B cell (primary cell): ENCODE measurements at regions not wholly inside any gene's neighbourhood (a gene's known extent, or its start where the extent isn't known, plus 50 kb on each side); places are given as distances from the start of the nearest gene placed in this dataset.

Experiments
- ATAC-seq: fragments of 200-7000 bp; cut with Tn5 transposase; one replicate; pipeline ENCODE4 v1.10.0; 2021; ENCODE audit warnings: low read depth, mild to moderate bottlenecking, moderate number of reproducible peaks, moderate library complexity
- CTCF ChIA-PET: fragments of 350-600 bp; sonication (Branson Sonifier 250); formaldehyde crosslinking; loops from one replicate; lab custom pipeline; 2021; ENCODE audit warnings: antibody characterized with exemption, inconsistent platforms; lab: Charles Lee
- POLR2A ChIA-PET: fragments of 350-600 bp; sonication (Branson Sonifier 250); formaldehyde crosslinking; loops from one replicate; lab custom pipeline; 2021; ENCODE audit warnings: antibody characterized with exemption; lab: Charles Lee
- DNase-seq: peaks from one replicate; pipeline ENCODE4 v3.0.0; 2013
- H2AFZ ChIP-seq: 2 replicates; pipeline ENCODE4 v1.6.1; 2012; ENCODE audit warnings: mild to moderate bottlenecking, low read depth, low read length; ENCODE audit not compliant: insufficient read depth, poor library complexity, severe bottlenecking
- H3K27ac ChIP-seq, 2 donors: 1 replicate in 1 of 2; 2 replicates in 1 of 2; pipeline ENCODE4 v1.5.1; 2012 to 2013; ENCODE audit warnings: low read length in 2 of 2, mild to moderate bottlenecking in 2 of 2, moderate library complexity in 1 of 2
- H3K27me3 ChIP-seq, 4 experiments: fragments of 200-600 bp in 1 of 4; sonication (generic) in 1 of 4; replicated peaks in 1 of 4; 1 replicate in 2 of 4; 2 replicates in 2 of 4; pipeline versions ENCODE4 v1.6.1 to v1.7.0; 2013 to 2016; ENCODE audit warnings: low read length in 3 of 4, mild to moderate bottlenecking in 2 of 4, mixed read lengths in 1 of 4, moderate library complexity in 1 of 4; ENCODE audit not compliant: insufficient read depth in 4 of 4, control insufficient read depth in 3 of 4; ENCODE audit errors: control extremely low read depth in 1 of 4
- H3K36me3 ChIP-seq, 2 experiments: replicated peaks in 1 of 2; 1 replicate in 1 of 2; 2 replicates in 1 of 2; pipeline versions ENCODE4 v1.6.1 to v1.7.1; 2013; ENCODE audit warnings: low read length in 1 of 2; ENCODE audit not compliant: insufficient read depth in 2 of 2, control insufficient read depth in 1 of 2; ENCODE audit errors: control extremely low read depth in 1 of 2, extremely low read depth in 1 of 2
- H3K4me1 ChIP-seq, 2 donors: fragments of 200-600 bp in 1 of 2; sonication (generic) in 1 of 2; 1 replicate in 1 of 2; 2 replicates in 1 of 2; pipeline versions ENCODE4 v1.5.1 to v1.6.1; 2013 to 2017; ENCODE audit warnings: low read length in 2 of 2; ENCODE audit not compliant: control insufficient read depth in 2 of 2, insufficient read depth in 2 of 2
- H3K4me2 ChIP-seq: replicated peaks from 2 replicates; pipeline ENCODE3; 2012; ENCODE audit warnings: mild to moderate bottlenecking, low read depth, low read length; ENCODE audit not compliant: poor library complexity, severe bottlenecking
- H3K4me3 ChIP-seq, 5 experiments: fragments of 200-600 bp in 1 of 5; sonication (generic) in 1 of 5; 1 replicate in 3 of 5; 2 replicates in 2 of 5; pipeline versions ENCODE4 v1.5.1 to v1.7.0; 2011 to 2016; ENCODE audit warnings: low read length in 4 of 5, mild to moderate bottlenecking in 4 of 5, low read depth in 2 of 5, control low read depth in 1 of 5, moderate library complexity in 1 of 5; ENCODE audit not compliant: insufficient read depth in 1 of 5; ENCODE audit errors: control extremely low read depth in 1 of 5, extremely low read depth in 1 of 5
- H3K79me2 ChIP-seq: fragments of 200-600 bp; sonication (generic); one replicate; pipeline ENCODE4 v1.6.0; 2016; ENCODE audit warnings: low read length; ENCODE audit not compliant: control insufficient read depth, insufficient read depth
- H3K9ac ChIP-seq: fragments of 200-600 bp; sonication (generic); 2 replicates; pipeline ENCODE4 v1.6.1; 2017; ENCODE audit warnings: mild to moderate bottlenecking, low read length, moderate library complexity
- H3K9me3 ChIP-seq, 3 donors: one replicate each; pipeline versions ENCODE4 v1.6.1 to v1.7.1; 2013; ENCODE audit warnings: low read length in 2 of 3; ENCODE audit not compliant: control insufficient read depth in 2 of 3, insufficient read depth in 1 of 3; ENCODE audit errors: control extremely low read depth in 1 of 3
- H4K20me1 ChIP-seq: 2 replicates; pipeline ENCODE4 v1.6.0; 2012; ENCODE audit warnings: mild to moderate bottlenecking, low read length; ENCODE audit not compliant: insufficient read depth, control insufficient read depth, poor library complexity, severe bottlenecking
- H3K27ac Mint-ChIP-seq: one replicate; pipeline ENCODE4 v1.8.0; 2021; ENCODE audit warnings: mixed read lengths
- H3K27me3 Mint-ChIP-seq: one replicate; pipeline ENCODE4 v1.8.0; 2021; ENCODE audit warnings: mixed read lengths
- H3K4me1 Mint-ChIP-seq: one replicate; pipeline ENCODE4 v1.8.0; 2021; ENCODE audit warnings: mixed read lengths
- H3K4me3 Mint-ChIP-seq: one replicate; pipeline ENCODE4 v1.8.0; 2021; ENCODE audit warnings: mixed read lengths
- H3K9me3 Mint-ChIP-seq: one replicate; pipeline ENCODE4 v1.8.0; 2022; ENCODE audit warnings: mixed read lengths; ENCODE audit not compliant: insufficient read depth
- EZH2 ChIP-seq: IDR thresholded peaks from 2 replicates; pipeline ENCODE4 v1.6.1; 2012; ENCODE audit warnings: borderline replicate concordance, low read depth, mild to moderate bottlenecking, moderate library complexity, low read length; ENCODE audit not compliant: insufficient read depth, poor library complexity, severe bottlenecking
- intact Hi-C: fragments of 100-400 bp; cut with micrococcal nuclease; formaldehyde crosslinking; loops from one replicate; pipeline ENCODE4 v1.10.0; 2022
- TF ChIP-seq, protein P1 (sequence below): fragments of 200-600 bp; IDR thresholded peaks from one replicate; pipeline ENCODE4 v1.8.0; 2022; ENCODE audit warnings: antibody characterized with exemption, mild to moderate bottlenecking

DNA sequence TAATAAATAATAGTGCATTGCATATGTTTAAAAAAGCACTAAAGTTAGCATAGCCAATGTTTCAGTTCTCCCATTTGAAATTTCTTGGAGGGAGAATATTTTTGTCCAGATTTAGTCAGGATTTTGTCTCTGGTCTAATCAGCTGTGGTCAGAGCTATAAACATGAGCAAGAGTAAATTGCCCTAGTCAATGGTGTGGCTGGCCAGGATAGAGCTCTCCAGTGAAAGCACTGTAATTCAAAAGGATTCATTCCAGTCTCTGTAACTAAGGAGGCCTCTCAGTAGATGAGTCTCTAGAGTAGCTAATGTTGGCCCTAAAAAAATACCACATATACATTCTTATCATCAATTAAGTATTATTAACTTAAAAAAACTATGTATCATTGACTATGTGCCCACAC, 241.6 kb downstream of the CDCA7 start:
- TF ChIP-seq EZH2 = no peak
- POLR2A ChIA-PET = no interaction called here
- Histone ChIP-seq H3K27ac (no peak overlapping the region), H3K36me3 (no peaks in the 10 kb centered on the region), H3K4me3 (no peak overlapping the region), H2AFZ (no peak overlapping the region), H3K9ac (no peak overlapping the region), H3K4me1 (no peaks in the 10 kb centered on the region), H4K20me1 (no peaks in the 10 kb centered on the region), H3K27me3 (peaks cover 0 to 3% (median 0%) of the 10 kb centered on the region in 4 experiments), H3K79me2 (no peaks in the 10 kb centered on the region), H3K9me3 (peaks cover 0 to 8% (median 4%) of the 10 kb centered on the region in 3 donors), H3K4me2 (no peak overlapping the region)
- CTCF ChIA-PET = no interaction called here
- no peak for DNase-seq
- Mint-ChIP-seq H3K9me3 (peaks cover 9% of the 10 kb centered on the region), H3K4me3 (no peak overlapping the region), H3K4me1 (no peaks in the 10 kb centered on the region), H3K27ac (no peak overlapping the region), H3K27me3 (peaks cover 16% of the 10 kb centered on the region)
- intact Hi-C loops = no loop called here
- no peak for ATAC-seq

DNA sequence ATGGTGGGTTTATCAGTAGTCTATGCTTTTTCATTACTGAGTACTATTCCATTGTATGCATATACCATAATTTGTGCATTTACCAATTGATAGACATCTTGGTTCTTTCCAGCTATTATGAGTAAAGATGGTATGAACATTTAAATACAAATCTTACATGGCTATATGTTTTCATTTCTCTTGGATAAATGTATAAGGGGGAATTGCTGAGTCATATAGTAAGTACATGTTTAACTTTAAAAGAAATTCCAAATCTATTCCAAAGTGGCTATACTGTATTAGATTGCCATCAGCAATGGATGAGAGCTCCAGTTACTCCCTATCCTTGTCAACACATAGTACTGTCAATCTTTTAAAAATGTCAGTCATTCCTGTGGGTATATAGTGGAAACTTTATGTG, 243.9 kb downstream of the CDCA7 start:
- H3K4me3 ChIP-seq = no peak overlapping the region
- ATAC-seq = no peak
- no peaks in the 10 kb centered on the region for H3K9me3 ChIP-seq
- ChIA-PET POLR2A (no interaction called here), CTCF (no interaction called here)
- Mint-ChIP-seq H3K27ac (no peak overlapping the region), H3K4me1 (no peaks in the 10 kb centered on the region), H3K27me3 (peaks cover 14% of the 10 kb centered on the region), H3K4me3 (no peak overlapping the region), H3K9me3 (peaks cover 5% of the 10 kb centered on the region)
- H3K4me1 ChIP-seq = no peaks in the 10 kb centered on the region
- H3K79me2 ChIP-seq = no peaks in the 10 kb centered on the region
- peaks cover 0 to 3% (median 0%) of the 10 kb centered on the region in 4 experiments for H3K27me3 ChIP-seq
- H3K36me3 ChIP-seq = no peaks in the 10 kb centered on the region
- TF ChIP-seq EZH2 = no peak
- TF ChIP-seq, protein P1, sequence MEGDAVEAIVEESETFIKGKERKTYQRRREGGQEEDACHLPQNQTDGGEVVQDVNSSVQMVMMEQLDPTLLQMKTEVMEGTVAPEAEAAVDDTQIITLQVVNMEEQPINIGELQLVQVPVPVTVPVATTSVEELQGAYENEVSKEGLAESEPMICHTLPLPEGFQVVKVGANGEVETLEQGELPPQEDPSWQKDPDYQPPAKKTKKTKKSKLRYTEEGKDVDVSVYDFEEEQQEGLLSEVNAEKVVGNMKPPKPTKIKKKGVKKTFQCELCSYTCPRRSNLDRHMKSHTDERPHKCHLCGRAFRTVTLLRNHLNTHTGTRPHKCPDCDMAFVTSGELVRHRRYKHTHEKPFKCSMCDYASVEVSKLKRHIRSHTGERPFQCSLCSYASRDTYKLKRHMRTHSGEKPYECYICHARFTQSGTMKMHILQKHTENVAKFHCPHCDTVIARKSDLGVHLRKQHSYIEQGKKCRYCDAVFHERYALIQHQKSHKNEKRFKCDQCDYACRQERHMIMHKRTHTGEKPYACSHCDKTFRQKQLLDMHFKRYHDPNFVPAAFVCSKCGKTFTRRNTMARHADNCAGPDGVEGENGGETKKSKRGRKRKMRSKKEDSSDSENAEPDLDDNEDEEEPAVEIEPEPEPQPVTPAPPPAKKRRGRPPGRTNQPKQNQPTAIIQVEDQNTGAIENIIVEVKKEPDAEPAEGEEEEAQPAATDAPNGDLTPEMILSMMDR = no peak
- no peak overlapping the region for H2AFZ ChIP-seq
- no peaks in the 10 kb centered on the region for H4K20me1 ChIP-seq
- no peak overlapping the region for H3K4me2 ChIP-seq
- DNase-seq = no peak
- H3K27ac ChIP-seq = no peak overlapping the region
- intact Hi-C loops = no loop called here
- no peak overlapping the region for H3K9ac ChIP-seq
